NB4 (cell line): ENCODE measurements at regions not wholly inside any gene's neighbourhood (a gene's known extent, or its start where the extent isn't known, plus 50 kb on each side); places are given as distances from the start of the nearest gene placed in this dataset.
"Not testable (repeated sequence)": the region's sequence is repeated elsewhere in the genome, so short reads cannot be mapped to it uniquely, and the experiment has no call there.

Experiments
- POLR2A ChIP-seq: IDR thresholded peaks from 2 replicates; pipeline ENCODE4 v1.6.1; 2011; ENCODE audit warnings: mild to moderate bottlenecking; ENCODE audit not compliant: insufficient read length; ENCODE audit errors: extremely low read depth
- TF ChIP-seq, protein P1 (sequence below): IDR thresholded peaks from one replicate; pipeline ENCODE4 v1.5.1; 2012; ENCODE audit warnings: low read depth, low read length

DNA sequence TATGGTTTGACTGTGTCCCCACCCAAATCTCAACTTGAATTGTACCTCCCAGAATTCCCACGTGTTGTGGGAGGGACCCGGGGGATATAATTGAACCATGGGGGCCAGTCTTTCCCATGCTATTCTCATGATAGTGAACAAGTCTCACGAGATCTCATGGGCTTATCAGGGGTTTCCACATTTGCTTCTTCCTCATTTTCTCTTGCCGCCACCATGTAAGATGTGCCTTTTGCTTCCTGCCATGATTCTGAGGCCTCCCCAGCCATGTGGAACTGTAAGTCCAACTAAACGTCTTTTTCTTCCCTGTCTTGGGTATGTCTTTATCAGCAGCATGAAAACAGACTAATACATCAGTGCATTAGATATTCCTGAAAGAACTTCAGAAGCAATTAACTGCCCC lies 177.7 kb upstream of the PRSS58 start:
- TF ChIP-seq, protein P1, sequence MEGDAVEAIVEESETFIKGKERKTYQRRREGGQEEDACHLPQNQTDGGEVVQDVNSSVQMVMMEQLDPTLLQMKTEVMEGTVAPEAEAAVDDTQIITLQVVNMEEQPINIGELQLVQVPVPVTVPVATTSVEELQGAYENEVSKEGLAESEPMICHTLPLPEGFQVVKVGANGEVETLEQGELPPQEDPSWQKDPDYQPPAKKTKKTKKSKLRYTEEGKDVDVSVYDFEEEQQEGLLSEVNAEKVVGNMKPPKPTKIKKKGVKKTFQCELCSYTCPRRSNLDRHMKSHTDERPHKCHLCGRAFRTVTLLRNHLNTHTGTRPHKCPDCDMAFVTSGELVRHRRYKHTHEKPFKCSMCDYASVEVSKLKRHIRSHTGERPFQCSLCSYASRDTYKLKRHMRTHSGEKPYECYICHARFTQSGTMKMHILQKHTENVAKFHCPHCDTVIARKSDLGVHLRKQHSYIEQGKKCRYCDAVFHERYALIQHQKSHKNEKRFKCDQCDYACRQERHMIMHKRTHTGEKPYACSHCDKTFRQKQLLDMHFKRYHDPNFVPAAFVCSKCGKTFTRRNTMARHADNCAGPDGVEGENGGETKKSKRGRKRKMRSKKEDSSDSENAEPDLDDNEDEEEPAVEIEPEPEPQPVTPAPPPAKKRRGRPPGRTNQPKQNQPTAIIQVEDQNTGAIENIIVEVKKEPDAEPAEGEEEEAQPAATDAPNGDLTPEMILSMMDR = not testable (repeated sequence)
- not testable (repeated sequence) for TF ChIP-seq POLR2A
